Smooth muscle cell (in vitro differentiated cells): ENCODE measurements at regions not wholly inside any gene's neighbourhood (a gene's known extent, or its start where the extent isn't known, plus 50 kb on each side); places are given as distances from the start of the nearest gene placed in this dataset.

Experiments used
- DNase-seq: peaks from one replicate; lab custom pipeline; 2025; ENCODE audit not compliant: unreplicated experiment; lab: John Stamatoyannopoulos, UW
- H2AFZ ChIP-seq: fragments of 200-600 bp; sonication (generic); 2 replicates; pipeline ENCODE4 v1.6.0; 2016; ENCODE audit warnings: antibody characterized with exemption, low read depth, mild to moderate bottlenecking
- H3F3A ChIP-seq: fragments of 200-600 bp; sonication (generic); 2 replicates; pipeline ENCODE4 v1.6.0; 2017; ENCODE audit warnings: antibody characterized with exemption, low read depth
- H3K27ac ChIP-seq: fragments of 200-600 bp; sonication (generic); 2 replicates; pipeline ENCODE4 v1.5.1; 2016; ENCODE audit warnings: low read depth, mild to moderate bottlenecking
- H3K27me3 ChIP-seq: fragments of 200-600 bp; sonication (generic); 2 replicates; pipeline ENCODE4 v1.6.1; 2016; ENCODE audit warnings: low read depth, mild to moderate bottlenecking
- H3K36me3 ChIP-seq: fragments of 200-600 bp; sonication (generic); 2 replicates; pipeline ENCODE4 v1.5.1; 2016; ENCODE audit warnings: low read depth
- H3K4me1 ChIP-seq: fragments of 200-600 bp; sonication (generic); 2 replicates; pipeline ENCODE4 v1.5.1; 2016; ENCODE audit warnings: low read depth
- H3K4me2 ChIP-seq: fragments of 200-600 bp; sonication (generic); 2 replicates; pipeline ENCODE4 v1.6.0; 2016; ENCODE audit warnings: mild to moderate bottlenecking
- H3K4me3 ChIP-seq: fragments of 200-600 bp; sonication (generic); 2 replicates; pipeline ENCODE4 v1.5.1; 2016; ENCODE audit warnings: mild to moderate bottlenecking
- H3K79me2 ChIP-seq: fragments of 200-600 bp; sonication (generic); 2 replicates; pipeline ENCODE4 v1.6.0; 2016; ENCODE audit warnings: low read depth, mild to moderate bottlenecking
- H3K9ac ChIP-seq: fragments of 200-600 bp; sonication (generic); 2 replicates; pipeline ENCODE4 v1.6.0; 2016; ENCODE audit warnings: low read depth
- H3K9me3 ChIP-seq: fragments of 200-600 bp; sonication (generic); replicated peaks from 2 replicates; pipeline ENCODE4 v1.5.1; 2016; ENCODE audit warnings: low read depth
- H4K20me1 ChIP-seq: fragments of 200-600 bp; sonication (generic); 2 replicates; pipeline ENCODE4 v1.6.0; 2016; ENCODE audit warnings: low read depth
- CTCF ChIP-seq: fragments of 200-600 bp; sonication (generic); IDR thresholded peaks from 2 replicates; pipeline ENCODE4 v1.5.1; 2017; ENCODE audit warnings: borderline replicate concordance, mild to moderate bottlenecking, antibody characterized with exemption; ENCODE audit not compliant: insufficient read depth, poor library complexity, severe bottlenecking
- WGBS: methylation state at CpG from one replicate; pipeline ENCODE4 v1.1.7; 2016; ENCODE audit warnings: low lambda C conversion rate; 5-methylcytosine and 5-hydroxymethylcytosine counted together

- Histone ChIP-seq H3K79me2 (no peaks in the 10 kb centered on the region), H3K4me1 (no peaks in the 10 kb centered on the region), H3K9me3 (no peaks in the 10 kb centered on the region), H3K36me3 (no peaks in the 10 kb centered on the region), H3F3A (no peaks in the 10 kb centered on the region), H2AFZ (no peak overlapping the region), H3K27me3 (no peaks in the 10 kb centered on the region), H3K9ac (no peak overlapping the region), H3K4me2 (no peak overlapping the region), H3K4me3 (no peak overlapping the region), H3K27ac (no peak overlapping the region), H4K20me1 (no peaks in the 10 kb centered on the region)
- TF ChIP-seq CTCF: no peak
- 67% methylated on average over 1 of the region's 1 CpG for WGBS
- no peak for DNase-seq
Observed at GRCh38 chr21:22342889-22343288, 1344.7 kb downstream of the NCAM2 start.

- WGBS: 60% methylated on average over 2 of the region's 2 CpGs
- Histone ChIP-seq H3K4me1 (no peaks in the 10 kb centered on the region), H3K4me2 (no peak overlapping the region), H3K9ac (no peak overlapping the region), H3K9me3 (no peaks in the 10 kb centered on the region), H2AFZ (no peak overlapping the region), H3F3A (no peaks in the 10 kb centered on the region), H3K27ac (no peak overlapping the region), H4K20me1 (no peaks in the 10 kb centered on the region), H3K36me3 (no peaks in the 10 kb centered on the region), H3K79me2 (no peaks in the 10 kb centered on the region), H3K4me3 (no peak overlapping the region), H3K27me3 (no peaks in the 10 kb centered on the region)
- TF ChIP-seq CTCF: no peak
- no peak for DNase-seq
Observed at GRCh38 chr21:22343303-22343702, 1345.1 kb downstream of the NCAM2 start.

- no peak overlapping the region for H2AFZ ChIP-seq
- no peaks in the 10 kb centered on the region for H4K20me1 ChIP-seq
Observed at GRCh38 chr21:22343721-22344120, 1345.5 kb downstream of the NCAM2 start.

More at GRCh38 chr21:22343721-22344120, 1345.5 kb downstream of the NCAM2 start:
- H3K27me3 ChIP-seq: no peaks in the 10 kb centered on the region
- no peak overlapping the region for H3K27ac ChIP-seq
- no peak overlapping the region for H3K4me3 ChIP-seq
- H3K4me1 ChIP-seq: no peaks in the 10 kb centered on the region
- H3K9me3 ChIP-seq: no peaks in the 10 kb centered on the region
- TF ChIP-seq CTCF: no peak
- no peak overlapping the region for H3K4me2 ChIP-seq
- DNase-seq: no peak
- H3F3A ChIP-seq: no peaks in the 10 kb centered on the region
- H3K36me3 ChIP-seq: no peaks in the 10 kb centered on the region
- no peaks in the 10 kb centered on the region for H3K79me2 ChIP-seq
- H3K9ac ChIP-seq: no peak overlapping the region
